Tibial nerve (tissue), 4 donors: ENCODE measurements at regions not wholly inside any gene's neighbourhood (a gene's known extent, or its start where the extent isn't known, plus 50 kb on each side); places are given as distances from the start of the nearest gene placed in this dataset.
"Not testable (repeated sequence)": the region's sequence is repeated elsewhere in the genome, so short reads cannot be mapped to it uniquely, and the experiment has no call there.

Source experiments
- DNase-seq, 2 donors: peaks; one replicate each; pipeline ENCODE4 v3.0.0-alpha.2; 2019; ENCODE audit warnings: low spot score in 2 of 2
- H3K27ac ChIP-seq, 4 donors: fragments of 200-600 bp; sonication (generic) in 3 of 4; one replicate each; pipeline ENCODE4 v1.5.1; 2017 to 2019; ENCODE audit warnings: mild to moderate bottlenecking in 1 of 4
- H3K27me3 ChIP-seq, 2 donors: fragments of 200-600 bp; sonication (generic) in 1 of 2; one replicate each; pipeline versions ENCODE4 v1.5.1 to v1.6.0; 2017 to 2019
- H3K36me3 ChIP-seq, 3 donors: fragments of 200-600 bp; sonication (generic); one replicate each; pipeline ENCODE4 v1.5.1; 2018 to 2019
- H3K4me1 ChIP-seq, 4 donors: fragments of 200-600 bp; sonication (generic) in 3 of 4; one replicate each; pipeline ENCODE4 v1.5.1; 2017 to 2019
- H3K4me3 ChIP-seq, 4 donors: fragments of 200-600 bp; sonication (generic) in 3 of 4; one replicate each; pipeline ENCODE4 v1.5.1; 2017 to 2019; ENCODE audit warnings: mild to moderate bottlenecking in 1 of 4, moderate library complexity in 1 of 4
- H3K9me3 ChIP-seq, 4 donors: fragments of 200-600 bp; sonication (generic) in 3 of 4; one replicate each; pipeline ENCODE4 v1.5.1; 2017 to 2019
- EP300 ChIP-seq, 2 donors: sonication (generic); formaldehyde crosslinking; IDR thresholded peaks; one replicate each; pipeline ENCODE4 v1.6.1; 2017; ENCODE audit warnings: antibody characterized with exemption in 2 of 2, mild to moderate bottlenecking in 1 of 2
- POLR2A ChIP-seq, 2 donors: fragments of 450-650 bp; IDR thresholded peaks; one replicate each; pipeline ENCODE4 v1.6.1; 2017; ENCODE audit warnings: antibody characterized with exemption in 2 of 2, mild to moderate bottlenecking in 2 of 2, moderate library complexity in 2 of 2
- WGBS, 2 donors: methylation state at CpG; one replicate each; pipeline ENCODE4 v1.1.5; 2018; 5-methylcytosine and 5-hydroxymethylcytosine counted together
- TF ChIP-seq, protein P1 (sequence below), 5 experiments: fragments of 200-600 bp in 3 of 5; fragments of 450-650 bp in 2 of 5; sonication (generic) in 3 of 5; IDR thresholded peaks; one replicate each; pipeline ENCODE4 v1.5.1; 2016 to 2019; ENCODE audit warnings: antibody characterized with exemption in 5 of 5, mild to moderate bottlenecking in 3 of 5, moderate library complexity in 2 of 5

DNA sequence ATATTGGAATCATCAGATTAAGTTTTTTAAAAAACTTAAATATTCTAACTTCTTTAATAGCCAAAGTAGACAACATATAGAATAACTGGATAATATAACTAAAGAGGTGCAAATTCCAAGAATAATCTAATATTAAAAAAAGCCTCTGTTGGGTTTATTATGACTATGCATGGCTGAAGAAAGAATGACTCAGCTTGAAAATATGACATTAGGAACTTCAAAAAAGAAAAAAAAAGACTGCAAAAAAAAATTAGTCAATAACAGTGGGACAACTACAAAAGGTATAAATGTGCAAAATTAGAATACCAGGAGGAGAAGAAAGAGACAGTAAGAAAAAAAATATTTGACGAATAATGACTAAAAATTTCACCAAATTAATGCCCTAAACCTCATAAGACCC, 1178.0 kb downstream of the JRKL start:
- H3K27ac ChIP-seq: no peak overlapping the region
- no peaks in the 10 kb centered on the region for H3K36me3 ChIP-seq
- H3K4me3 ChIP-seq: no peak overlapping the region
- no peak for TF ChIP-seq POLR2A (IDR thresholded peaks at IDR 0.05)
- TF ChIP-seq, protein P1, sequence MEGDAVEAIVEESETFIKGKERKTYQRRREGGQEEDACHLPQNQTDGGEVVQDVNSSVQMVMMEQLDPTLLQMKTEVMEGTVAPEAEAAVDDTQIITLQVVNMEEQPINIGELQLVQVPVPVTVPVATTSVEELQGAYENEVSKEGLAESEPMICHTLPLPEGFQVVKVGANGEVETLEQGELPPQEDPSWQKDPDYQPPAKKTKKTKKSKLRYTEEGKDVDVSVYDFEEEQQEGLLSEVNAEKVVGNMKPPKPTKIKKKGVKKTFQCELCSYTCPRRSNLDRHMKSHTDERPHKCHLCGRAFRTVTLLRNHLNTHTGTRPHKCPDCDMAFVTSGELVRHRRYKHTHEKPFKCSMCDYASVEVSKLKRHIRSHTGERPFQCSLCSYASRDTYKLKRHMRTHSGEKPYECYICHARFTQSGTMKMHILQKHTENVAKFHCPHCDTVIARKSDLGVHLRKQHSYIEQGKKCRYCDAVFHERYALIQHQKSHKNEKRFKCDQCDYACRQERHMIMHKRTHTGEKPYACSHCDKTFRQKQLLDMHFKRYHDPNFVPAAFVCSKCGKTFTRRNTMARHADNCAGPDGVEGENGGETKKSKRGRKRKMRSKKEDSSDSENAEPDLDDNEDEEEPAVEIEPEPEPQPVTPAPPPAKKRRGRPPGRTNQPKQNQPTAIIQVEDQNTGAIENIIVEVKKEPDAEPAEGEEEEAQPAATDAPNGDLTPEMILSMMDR (IDR thresholded peaks at IDR 0.05): no peak
- H3K27me3 ChIP-seq: no peaks in the 10 kb centered on the region
- H3K9me3 ChIP-seq: no peaks in the 10 kb centered on the region
- no peaks in the 10 kb centered on the region for H3K4me1 ChIP-seq
- DNase-seq: no peak
- 97 to 98% methylated on average over 1 of the region's 1 CpG for WGBS, 2 donors

DNA sequence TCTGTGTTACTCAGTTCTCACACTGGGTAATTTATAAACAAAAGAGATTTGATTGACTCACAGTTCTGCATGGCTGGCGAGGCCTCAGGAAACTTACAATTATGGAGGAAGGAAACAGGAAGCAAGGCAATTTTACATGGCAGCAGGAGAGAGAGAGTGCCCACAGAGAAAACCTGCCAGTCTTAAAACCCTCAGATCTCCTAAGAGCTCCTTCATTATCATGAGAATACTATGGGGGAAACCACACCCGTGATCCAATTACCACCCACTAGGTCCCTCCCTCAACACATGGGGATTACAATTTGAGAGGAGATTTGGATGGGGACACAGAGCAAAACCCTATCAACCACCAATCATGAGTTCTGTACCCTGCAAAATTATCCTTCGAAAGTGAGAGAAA, 1180.8 kb downstream of the JRKL start:
- TF ChIP-seq EP300 (IDR thresholded peaks at IDR 0.05) (no peak), POLR2A (IDR thresholded peaks at IDR 0.05) (no peak)
- TF ChIP-seq, protein P1 (IDR thresholded peaks at IDR 0.05): no peak
- WGBS, 2 donors: 56 to 61% methylated on average over 3 of the region's 3 CpGs
- Histone ChIP-seq H3K9me3 (no peaks in the 10 kb centered on the region), H3K36me3 (no peaks in the 10 kb centered on the region), H3K4me1 (no peaks in the 10 kb centered on the region), H3K27ac (no peak overlapping the region), H3K4me3 (no peak overlapping the region), H3K27me3 (no peaks in the 10 kb centered on the region)
- no peak for DNase-seq

DNA sequence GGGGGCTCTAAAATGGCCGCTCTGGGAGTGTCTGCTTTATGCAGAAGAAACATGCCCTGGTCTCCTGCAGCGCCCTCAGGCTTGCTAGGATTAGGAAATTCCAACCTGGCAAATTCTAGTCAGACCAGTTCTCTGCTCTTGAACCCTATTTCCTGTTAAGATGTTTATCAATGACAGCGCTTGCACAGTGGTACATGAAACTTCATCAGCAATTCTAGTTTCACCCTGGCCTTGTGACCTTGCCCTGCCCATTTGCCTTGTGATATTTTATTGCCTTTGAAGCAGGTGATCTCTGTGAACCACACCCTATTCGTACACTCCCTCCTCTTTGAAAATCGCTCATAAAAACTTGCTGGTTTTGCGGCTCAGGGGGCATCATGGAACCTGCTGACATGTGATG, 1184.0 kb downstream of the JRKL start:
- not testable (repeated sequence) for DNase-seq, H3K27me3 ChIP-seq, H3K9me3 ChIP-seq, H3K4me1 ChIP-seq, H3K27ac ChIP-seq, H3K4me3 ChIP-seq, H3K36me3 ChIP-seq
- 90 to 94% methylated on average over 6 of the region's 6 CpGs for WGBS, 2 donors

DNA sequence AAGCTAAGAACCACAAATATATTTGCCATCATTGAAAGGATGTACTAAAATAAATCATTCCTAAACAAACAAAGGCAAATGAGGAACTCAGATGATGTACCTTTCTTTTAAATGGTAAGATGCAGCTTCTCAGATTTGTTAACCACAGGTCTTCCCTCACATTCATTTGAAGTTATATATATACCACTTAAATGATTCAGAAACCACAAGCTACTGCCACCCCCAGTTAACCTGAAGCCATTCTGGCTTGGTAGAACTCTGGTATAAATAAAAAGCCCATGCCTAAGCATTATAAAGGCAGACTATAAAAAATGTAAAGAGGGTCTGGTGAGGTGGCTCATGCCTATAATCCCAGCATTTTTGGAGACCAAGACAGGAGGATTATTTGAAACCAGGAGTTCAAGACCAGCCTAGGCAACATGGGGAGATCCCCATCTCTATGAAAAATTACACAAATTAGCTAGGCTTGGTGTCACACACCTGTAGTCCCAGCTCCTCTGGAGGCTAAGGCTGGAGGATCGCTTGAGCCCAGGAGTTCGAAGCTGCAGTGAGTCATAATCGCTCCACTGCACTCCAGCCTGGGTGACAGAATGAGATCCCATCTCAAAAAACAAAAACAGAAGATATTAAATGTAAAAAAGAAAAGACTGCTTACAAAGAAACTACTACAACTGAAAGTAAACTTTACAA, 1185.3 kb downstream of the JRKL start:
- no peak for DNase-seq
- Histone ChIP-seq H3K9me3 (no peaks in the 10 kb centered on the region), H3K4me3 (no peak overlapping the region), H3K4me1 (no peaks in the 10 kb centered on the region), H3K27ac (no peak overlapping the region), H3K36me3 (no peaks in the 10 kb centered on the region), H3K27me3 (no peaks in the 10 kb centered on the region)
- no peak for TF ChIP-seq EP300 (IDR thresholded peaks at IDR 0.05)
- no peak for TF ChIP-seq POLR2A (IDR thresholded peaks at IDR 0.05)
- TF ChIP-seq, protein P1 (IDR thresholded peaks at IDR 0.05): no peak
- WGBS, 2 donors: 87 to 94% methylated on average over 3 of the region's 3 CpGs

DNA sequence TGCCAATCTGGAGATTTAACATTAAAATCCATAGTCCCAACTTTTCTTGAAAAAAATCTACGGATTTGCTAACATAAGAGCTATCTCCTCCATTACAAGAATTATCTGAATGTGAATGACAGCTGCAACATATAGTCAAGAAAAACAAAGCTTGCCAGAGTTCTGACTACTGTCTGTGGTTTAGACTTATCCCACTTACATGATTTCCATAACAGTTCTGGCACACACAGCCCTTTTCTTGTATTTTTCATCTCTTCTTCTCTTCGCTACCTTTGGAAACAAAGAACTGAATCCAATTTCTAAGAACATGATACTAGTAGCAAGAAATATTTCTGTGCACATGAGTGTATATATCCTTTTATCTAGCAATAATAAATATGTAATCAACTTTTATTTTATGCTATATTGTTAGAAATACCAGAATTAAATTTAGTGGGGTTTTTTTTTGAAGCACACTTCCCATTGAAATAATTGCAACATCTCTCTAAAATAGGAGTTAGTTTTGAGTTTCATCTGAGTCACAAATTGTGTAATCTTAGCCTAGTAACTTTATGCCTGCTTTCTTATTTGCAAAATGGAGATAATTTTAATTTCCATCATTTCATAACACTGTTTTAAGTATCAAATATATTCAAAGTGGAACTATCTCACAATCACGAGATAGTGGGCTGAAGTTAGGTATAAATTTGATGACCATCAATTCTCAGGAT, 1217.6 kb downstream of the JRKL start:
- H3K4me1 ChIP-seq: no peaks in the 10 kb centered on the region
- H3K36me3 ChIP-seq: no peaks in the 10 kb centered on the region
- no peak for DNase-seq
- peaks cover 0 to 27% (median 0%) of the 10 kb centered on the region in 4 donors for H3K9me3 ChIP-seq
- TF ChIP-seq, protein P1 (IDR thresholded peaks at IDR 0.05): no peak
- TF ChIP-seq EP300 (IDR thresholded peaks at IDR 0.05) (no peak), POLR2A (IDR thresholded peaks at IDR 0.05) (no peak)
- no peak overlapping the region for H3K27ac ChIP-seq
- WGBS, 2 donors: 67 to 84% methylated on average over 3 of the region's 3 CpGs
- H3K4me3 ChIP-seq: no peak overlapping the region
- H3K27me3 ChIP-seq: no peaks in the 10 kb centered on the region
